ENCODE measurements at regions not wholly inside any gene's neighbourhood (a gene's known extent, or its start where the extent isn't known, plus 50 kb on each side); places are given as distances from the start of the nearest gene placed in this dataset.

DNA sequence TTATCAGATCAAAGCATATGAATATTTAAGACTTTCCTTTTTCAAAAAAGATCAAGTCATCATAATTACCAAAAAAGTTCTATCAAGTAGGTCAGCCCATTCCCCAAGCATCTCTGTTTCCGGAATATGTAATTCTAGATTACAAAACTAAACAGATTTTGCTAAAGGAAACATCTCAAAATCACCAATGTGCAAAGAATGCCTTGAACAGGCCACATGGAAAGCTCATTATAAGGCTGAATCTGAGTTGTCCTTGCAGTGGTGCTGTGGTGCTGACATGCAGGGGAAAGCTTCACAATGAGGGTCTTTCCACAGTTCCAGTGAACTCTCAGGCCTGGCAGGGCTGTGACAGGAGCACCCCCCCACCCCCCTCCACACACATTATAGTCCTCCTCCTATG lies 240.9 kb downstream of the OMA1 start:
- FAIRE-seq (no peak), DNase-seq (ENCODE audit: insufficient read length) (no peak)
- TF ChIP-seq POLR2A (IDR thresholded peaks at IDR 0.05; ENCODE audit: low read depth, low read length), result no peak
- no peak for TF ChIP-seq TAF1 (IDR thresholded peaks at IDR 0.05; ENCODE audit: borderline replicate concordance, low read depth, low read length)
- TF ChIP-seq POLR2AphosphoS5 (IDR thresholded peaks at IDR 0.05; ENCODE audit: low read depth, low read length), result no peak

GRCh38 chr1:58304346-58304975 lies 242.1 kb downstream of the OMA1 start:
- DNase-seq (ENCODE audit: insufficient read length) (no peak), FAIRE-seq (no peak)
- TF ChIP-seq POLR2A (IDR thresholded peaks at IDR 0.05; ENCODE audit: low read depth, low read length) (no peak), TAF1 (IDR thresholded peaks at IDR 0.05; ENCODE audit: borderline replicate concordance, low read depth, low read length) (no peak), POLR2AphosphoS5 (IDR thresholded peaks at IDR 0.05; ENCODE audit: low read depth, low read length) (no peak)

GRCh38 chr1:58303841-58304240 lies 242.7 kb downstream of the OMA1 start:
- no peak for TF ChIP-seq TAF1 (IDR thresholded peaks at IDR 0.05; ENCODE audit: borderline replicate concordance, low read depth, low read length)
- no peak for TF ChIP-seq POLR2A (IDR thresholded peaks at IDR 0.05; ENCODE audit: low read depth, low read length)
- no peak for TF ChIP-seq POLR2AphosphoS5 (IDR thresholded peaks at IDR 0.05; ENCODE audit: low read depth, low read length)
- FAIRE-seq, result no peak
- DNase-seq (ENCODE audit: insufficient read length), result no peak

DNA sequence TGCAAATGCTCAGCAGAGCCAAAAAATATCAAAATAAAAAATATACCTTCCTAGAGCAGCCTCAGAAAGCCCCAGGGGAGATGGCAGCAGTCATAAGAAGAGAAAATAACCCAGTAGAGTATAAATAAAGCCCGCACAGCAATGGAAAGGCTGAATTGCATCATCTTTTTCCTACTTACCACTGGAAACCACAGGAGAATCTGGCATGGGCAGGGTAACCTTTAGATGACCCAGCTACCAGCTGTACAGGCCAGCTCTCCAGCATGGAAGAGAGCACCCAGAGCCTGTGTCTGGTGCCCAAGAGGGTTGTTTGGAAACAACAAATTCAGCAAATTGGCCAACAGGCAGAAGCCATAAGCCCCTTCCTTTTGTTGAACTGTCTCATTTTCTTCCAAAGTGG lies 253.1 kb downstream of the OMA1 start:
- no peak for FAIRE-seq
- TF ChIP-seq POLR2AphosphoS5 (IDR thresholded peaks at IDR 0.05; ENCODE audit: low read depth, low read length) (no peak), POLR2A (IDR thresholded peaks at IDR 0.05; ENCODE audit: low read depth, low read length) (no peak), TAF1 (IDR thresholded peaks at IDR 0.05; ENCODE audit: borderline replicate concordance, low read depth, low read length) (no peak)
- DNase-seq (ENCODE audit: insufficient read length), result no peak

DNA sequence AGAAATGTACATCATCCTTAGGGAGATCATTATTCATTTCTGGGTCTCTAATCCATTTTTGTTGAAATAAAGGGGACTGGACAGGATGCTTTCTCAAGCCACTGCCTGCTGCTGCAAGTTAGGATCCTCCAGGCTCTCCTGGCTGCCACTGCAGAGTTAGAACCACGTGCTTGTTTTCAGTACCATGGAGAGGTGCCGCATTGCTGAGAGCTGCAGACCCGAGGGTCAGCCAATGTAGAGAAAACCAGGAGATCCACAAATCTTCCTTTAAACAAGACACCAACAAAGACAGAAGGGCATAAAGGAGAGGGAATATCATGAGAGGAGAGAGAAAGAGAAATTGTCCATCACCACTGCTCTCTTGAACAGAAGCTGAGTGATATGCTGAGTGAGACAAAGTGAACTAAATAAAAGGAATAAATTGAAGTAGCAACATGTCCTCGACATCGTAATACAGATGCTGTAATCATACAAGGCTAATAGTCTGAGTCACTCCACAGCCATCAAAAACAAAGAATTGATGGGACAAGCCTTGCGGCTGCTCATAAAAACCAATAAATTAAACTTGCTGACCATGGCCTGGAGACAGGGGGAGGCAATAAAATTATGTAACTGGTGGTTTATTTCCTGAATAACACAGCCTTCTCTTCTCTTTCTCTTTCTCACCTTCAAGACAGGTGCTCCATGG lies 255.7 kb downstream of the OMA1 start:
- FAIRE-seq (no peak), DNase-seq (ENCODE audit: insufficient read length) (no peak)
- TF ChIP-seq POLR2AphosphoS5 (IDR thresholded peaks at IDR 0.05; ENCODE audit: low read depth, low read length), result no peak
- TF ChIP-seq TAF1 (IDR thresholded peaks at IDR 0.05; ENCODE audit: borderline replicate concordance, low read depth, low read length), result no peak
- no peak for TF ChIP-seq POLR2A (IDR thresholded peaks at IDR 0.05; ENCODE audit: low read depth, low read length)

- FAIRE-seq (no peak), DNase-seq (ENCODE audit: insufficient read length) (no peak)
- no peak for TF ChIP-seq TAF1 (IDR thresholded peaks at IDR 0.05; ENCODE audit: borderline replicate concordance, low read depth, low read length)
- TF ChIP-seq POLR2AphosphoS5 (IDR thresholded peaks at IDR 0.05; ENCODE audit: low read depth, low read length), result no peak
- no peak for TF ChIP-seq POLR2A (IDR thresholded peaks at IDR 0.05; ENCODE audit: low read depth, low read length)
Observed at GRCh38 chr1:58288624-58289142, 257.8 kb downstream of the OMA1 start.

DNA sequence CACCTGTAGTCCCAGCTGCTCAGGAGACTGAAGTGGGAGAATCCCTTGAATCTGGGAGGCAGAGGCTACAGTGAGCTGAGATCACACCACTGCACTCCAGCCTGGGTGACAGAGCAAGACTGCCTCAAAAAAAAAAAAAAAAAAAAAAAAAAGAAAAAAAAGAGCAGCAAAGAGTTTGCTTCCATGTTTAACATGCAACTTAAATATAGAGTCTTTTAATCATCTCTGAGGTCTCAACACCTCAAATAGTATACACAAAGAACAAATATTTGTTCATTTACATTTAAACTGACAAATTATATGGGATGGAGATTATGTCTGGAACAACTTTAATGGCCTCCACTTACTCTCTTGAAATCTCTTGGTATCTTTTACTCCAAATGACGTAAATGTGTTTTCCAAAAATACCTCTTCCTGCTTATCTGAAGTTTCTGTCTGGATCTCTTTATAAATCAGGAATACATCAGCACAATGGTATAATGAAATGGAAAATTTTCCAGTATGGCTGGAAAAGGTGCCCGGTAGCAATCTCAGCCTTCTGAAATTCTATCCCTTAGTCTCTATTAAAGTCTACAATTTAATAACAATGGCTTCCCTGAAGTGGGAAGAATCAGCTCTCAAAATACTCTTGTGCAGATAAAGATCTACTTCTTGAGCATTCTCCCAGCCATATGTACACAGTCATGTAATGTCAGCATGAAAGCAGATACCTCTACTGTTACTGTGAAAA lies 258.5 kb downstream of the OMA1 start:
- no peak for DNase-seq (ENCODE audit: insufficient read length)
- no peak for FAIRE-seq
- TF ChIP-seq TAF1 (IDR thresholded peaks at IDR 0.05; ENCODE audit: borderline replicate concordance, low read depth, low read length) (no peak), POLR2A (IDR thresholded peaks at IDR 0.05; ENCODE audit: low read depth, low read length) (no peak), POLR2AphosphoS5 (IDR thresholded peaks at IDR 0.05; ENCODE audit: low read depth, low read length) (no peak)

- no peak for FAIRE-seq
Observed at GRCh38 chr1:58284225-58284510, 262.4 kb downstream of the OMA1 start.

GRCh38 chr1:58283388-58284224 lies 262.9 kb downstream of the OMA1 start:
- DNase-seq (ENCODE audit: insufficient read length) (no peak), FAIRE-seq (no peak)
- TF ChIP-seq POLR2A (IDR thresholded peaks at IDR 0.05; ENCODE audit: low read depth, low read length) (no peak), POLR2AphosphoS5 (IDR thresholded peaks at IDR 0.05; ENCODE audit: low read depth, low read length) (no peak), TAF1 (IDR thresholded peaks at IDR 0.05; ENCODE audit: borderline replicate concordance, low read depth, low read length) (no peak)

More at GRCh38 chr1:58284225-58284510, 262.4 kb downstream of the OMA1 start:
- no peak for DNase-seq (ENCODE audit: insufficient read length)
- TF ChIP-seq POLR2AphosphoS5 (IDR thresholded peaks at IDR 0.05; ENCODE audit: low read depth, low read length) (no peak), TAF1 (IDR thresholded peaks at IDR 0.05; ENCODE audit: borderline replicate concordance, low read depth, low read length) (no peak), POLR2A (IDR thresholded peaks at IDR 0.05; ENCODE audit: low read depth, low read length) (no peak)

- FAIRE-seq, result no peak
- DNase-seq (ENCODE audit: insufficient read length), result no peak
- TF ChIP-seq TAF1 (IDR thresholded peaks at IDR 0.05; ENCODE audit: borderline replicate concordance, low read depth, low read length) (no peak), POLR2A (IDR thresholded peaks at IDR 0.05; ENCODE audit: low read depth, low read length) (no peak), POLR2AphosphoS5 (IDR thresholded peaks at IDR 0.05; ENCODE audit: low read depth, low read length) (no peak)
Observed at GRCh38 chr1:58282623-58283387, 263.7 kb downstream of the OMA1 start.
